ENCODE measurements at regions not wholly inside any gene's neighbourhood (a gene's known extent, or its start where the extent isn't known, plus 50 kb on each side); places are given as distances from the start of the nearest gene placed in this dataset.

- H3K4me3 ChIP-seq, result no peak overlapping the region
- DNase-seq, result no peak
- H3K27me3 ChIP-seq, result no peaks in the 10 kb centered on the region
- H3K9me3 ChIP-seq, result no peaks in the 10 kb centered on the region
- intact Hi-C loops (cut with DNase I; ENCODE audit: low total_unique reads), result no loop called here
- H3K4me1 ChIP-seq, result no peaks in the 10 kb centered on the region
- H3K36me3 ChIP-seq (ENCODE audit: low read depth, missing control alignments), result no peaks in the 10 kb centered on the region
- no peak for TF ChIP-seq POLR2A (IDR thresholded peaks at IDR 0.05)
- H3K27ac ChIP-seq, result no peak overlapping the region
Observed at GRCh38 chr4:31220921-31221320, 500.8 kb downstream of the PCDH7 start.

- Histone ChIP-seq H3K4me3 (no peak overlapping the region), H3K36me3 (ENCODE audit: low read depth, missing control alignments) (no peaks in the 10 kb centered on the region), H3K4me1 (no peaks in the 10 kb centered on the region), H3K27me3 (no peaks in the 10 kb centered on the region), H3K27ac (no peak overlapping the region), H3K9me3 (no peaks in the 10 kb centered on the region)
- WGBS, 2 donors, result 78 to 91% methylated on average over 4 of the region's 4 CpGs
- no peak for DNase-seq
- intact Hi-C loops (cut with DNase I; ENCODE audit: low total_unique reads), result no loop called here
- TF ChIP-seq CTCF (IDR thresholded peaks at IDR 0.05) (no peak), POLR2A (IDR thresholded peaks at IDR 0.05) (no peak)
Observed at GRCh38 chr4:31228068-31228467, 507.9 kb downstream of the PCDH7 start.

- Histone ChIP-seq H3K4me3 (no peak overlapping the region), H3K27me3 (no peaks in the 10 kb centered on the region), H3K4me1 (no peaks in the 10 kb centered on the region), H3K9me3 (no peaks in the 10 kb centered on the region), H3K27ac (no peak overlapping the region), H3K36me3 (ENCODE audit: low read depth, missing control alignments) (no peaks in the 10 kb centered on the region)
- TF ChIP-seq CTCF (IDR thresholded peaks at IDR 0.05), result no peak
- TF ChIP-seq POLR2A (IDR thresholded peaks at IDR 0.05), result no peak
- intact Hi-C loops (cut with DNase I; ENCODE audit: low total_unique reads), result no loop called here
- 67 to 88% methylated on average over 1 of the region's 1 CpG for WGBS, 2 donors
- no peak for DNase-seq
Observed at GRCh38 chr4:31230594-31230993, 510.4 kb downstream of the PCDH7 start.

- 69 to 75% methylated on average over 2 of the region's 2 CpGs for WGBS, 2 donors
- intact Hi-C loops (cut with DNase I; ENCODE audit: low total_unique reads), result no loop called here
- H3K27ac ChIP-seq, result no peak overlapping the region
Observed at GRCh38 chr4:31234494-31234893, 514.3 kb downstream of the PCDH7 start.

GRCh38 chr4:31234901-31235300, 514.7 kb downstream of the PCDH7 start:
- TF ChIP-seq CTCF (IDR thresholded peaks at IDR 0.05) (no peak), POLR2A (IDR thresholded peaks at IDR 0.05) (no peak)
- no peak overlapping the region for H3K27ac ChIP-seq
- no peaks in the 10 kb centered on the region for H3K27me3 ChIP-seq
- H3K9me3 ChIP-seq, result no peaks in the 10 kb centered on the region
- H3K4me3 ChIP-seq, result no peak overlapping the region
- DNase-seq, result no peak
- H3K4me1 ChIP-seq, result no peaks in the 10 kb centered on the region
- no peaks in the 10 kb centered on the region for H3K36me3 ChIP-seq (ENCODE audit: low read depth, missing control alignments)
- 67 to 86% methylated on average over 1 of the region's 1 CpG for WGBS, 2 donors
- intact Hi-C loops (cut with DNase I; ENCODE audit: low total_unique reads), result no loop called here

More at GRCh38 chr4:31234494-31234893, 514.3 kb downstream of the PCDH7 start:
- H3K36me3 ChIP-seq (ENCODE audit: low read depth, missing control alignments), result no peaks in the 10 kb centered on the region
- no peak overlapping the region for H3K4me3 ChIP-seq
- no peak for TF ChIP-seq CTCF (IDR thresholded peaks at IDR 0.05)
- no peak for TF ChIP-seq POLR2A (IDR thresholded peaks at IDR 0.05)
- DNase-seq, result no peak
- H3K27me3 ChIP-seq, result no peaks in the 10 kb centered on the region
- no peaks in the 10 kb centered on the region for H3K4me1 ChIP-seq
- no peaks in the 10 kb centered on the region for H3K9me3 ChIP-seq
